ENCODE measurements at regions not wholly inside any gene's neighbourhood (a gene's known extent, or its start where the extent isn't known, plus 50 kb on each side); places are given as distances from the start of the nearest gene placed in this dataset.

GRCh38 chr10:8369666-8370065 lies 315.2 kb downstream of the GATA3 start:
- DNase-seq, result no peak
- H3K9me3 ChIP-seq, result no peaks in the 10 kb centered on the region
- WGBS, 2 donors, result 71 to 81% methylated on average over 7 of the region's 7 CpGs
- no peaks in the 10 kb centered on the region for H3K4me1 ChIP-seq
- no peak overlapping the region for H3K27ac ChIP-seq
- H3K4me3 ChIP-seq (replicated peaks in 1 of 3), result no peak overlapping the region
- no peaks in the 10 kb centered on the region for H3K36me3 ChIP-seq
- TF ChIP-seq CTCF (IDR thresholded peaks at IDR 0.05) (no peak), POLR2A (IDR thresholded peaks at IDR 0.05) (no peak)
- no peaks in the 10 kb centered on the region for H3K27me3 ChIP-seq
- intact Hi-C loops (cut with DNase I), result no loop called here

- no peak for DNase-seq
- 93 to 95% methylated on average over 6 of the region's 6 CpGs for WGBS, 2 donors
- no peaks in the 10 kb centered on the region for H3K27me3 ChIP-seq
- H3K9me3 ChIP-seq, result no peaks in the 10 kb centered on the region
- TF ChIP-seq POLR2A (IDR thresholded peaks at IDR 0.05), result no peak
- no peak for TF ChIP-seq CTCF (IDR thresholded peaks at IDR 0.05)
- intact Hi-C loops (cut with DNase I), result no loop called here
- peaks cover 0 to 3% of the 10 kb centered on the region in 2 donors for H3K4me1 ChIP-seq
- no peak overlapping the region for H3K27ac ChIP-seq
- no peak overlapping the region for H3K4me3 ChIP-seq (replicated peaks in 1 of 3)
- H3K36me3 ChIP-seq, result no peaks in the 10 kb centered on the region
Observed at GRCh38 chr10:8374334-8374733, 319.8 kb downstream of the GATA3 start.

- intact Hi-C loops (cut with DNase I), result no loop called here
- H3K9me3 ChIP-seq, result no peaks in the 10 kb centered on the region
- H3K4me1 ChIP-seq, result peaks cover 0 to 3% of the 10 kb centered on the region in 2 donors
- H3K27me3 ChIP-seq, result no peaks in the 10 kb centered on the region
- WGBS, 2 donors, result 87 to 90% methylated on average over 4 of the region's 4 CpGs
- no peaks in the 10 kb centered on the region for H3K36me3 ChIP-seq
- no peak overlapping the region for H3K4me3 ChIP-seq (replicated peaks in 1 of 3)
- H3K27ac ChIP-seq, result no peak overlapping the region
- DNase-seq, result no peak
- no peak for TF ChIP-seq CTCF (IDR thresholded peaks at IDR 0.05)
- no peak for TF ChIP-seq POLR2A (IDR thresholded peaks at IDR 0.05)
Observed at GRCh38 chr10:8375137-8375536, 320.6 kb downstream of the GATA3 start.

- 44 to 60% methylated on average over 10 of the region's 10 CpGs for WGBS, 2 donors
- DNase-seq, result no peak
- intact Hi-C loops (cut with DNase I), result no loop called here
- H3K4me1 ChIP-seq, result peaks cover 0 to 3% of the 10 kb centered on the region in 2 donors
- H3K4me3 ChIP-seq (replicated peaks in 1 of 3), result no peak overlapping the region
- no peaks in the 10 kb centered on the region for H3K27me3 ChIP-seq
- no peak for TF ChIP-seq POLR2A (IDR thresholded peaks at IDR 0.05)
- TF ChIP-seq CTCF (IDR thresholded peaks at IDR 0.05), result no peak
- no peaks in the 10 kb centered on the region for H3K9me3 ChIP-seq
- H3K36me3 ChIP-seq, result no peaks in the 10 kb centered on the region
- peak overlapping the region in 1 of 3 donors; percentile 67 for H3K27ac ChIP-seq
Observed at GRCh38 chr10:8378198-8378983, 323.9 kb downstream of the GATA3 start.

Measured in thyroid gland (tissue), 4 donors.